ENCODE measurements at regions not wholly inside any gene's neighbourhood (a gene's known extent, or its start where the extent isn't known, plus 50 kb on each side); places are given as distances from the start of the nearest gene placed in this dataset.

GRCh38 chr5:30267026-30267425 is 926.5 kb upstream of the CDH6 start:
- TF ChIP-seq CTCF (IDR thresholded peaks at IDR 0.05; ENCODE audit: low read depth, low read length, poor library complexity, severe bottlenecking) (no peak), EZH2phosphoT487 (IDR thresholded peaks at IDR 0.05; ENCODE audit: borderline replicate concordance, low read length) (no peak)
